ENCODE measurements at regions not wholly inside any gene's neighbourhood (a gene's known extent, or its start where the extent isn't known, plus 50 kb on each side); places are given as distances from the start of the nearest gene placed in this dataset.

GRCh38 chr4:157792716-157793115 is 380.1 kb downstream of the GASK1B start:
- no peak for TF ChIP-seq CTCF (IDR thresholded peaks at IDR 0.05; ENCODE audit: insufficient read depth, low read length, poor library complexity, severe bottlenecking)
- TF ChIP-seq EZH2phosphoT487 (conservative IDR thresholded peaks at IDR 0.05; ENCODE audit: low read length): no peak

All from SU-DHL-6 (cell line).